Keratinocyte (primary cell): ENCODE measurements at regions not wholly inside any gene's neighbourhood (a gene's known extent, or its start where the extent isn't known, plus 50 kb on each side); places are given as distances from the start of the nearest gene placed in this dataset.

Experiments
- CTCF ChIP-seq, 3 experiments: IDR thresholded peaks in 1 of 3; conservative IDR thresholded peaks in 1 of 3; optimal IDR thresholded peaks in 1 of 3; 2 replicates in 2 of 3; 3 replicates in 1 of 3; pipeline versions ENCODE3 to v1.5.1; 2011; ENCODE audit warnings: low read length in 3 of 3, mild to moderate bottlenecking in 3 of 3, moderate library complexity in 2 of 3, control low read depth in 1 of 3, inconsistent platforms in 1 of 3; ENCODE audit not compliant: insufficient read depth in 2 of 3; ENCODE audit errors: extremely low read depth in 1 of 3
- EZH2 ChIP-seq: IDR thresholded peaks from one replicate; pipeline ENCODE4 v1.6.1; 2012; ENCODE audit warnings: inconsistent platforms, mild to moderate bottlenecking, low read length, moderate library complexity

DNA sequence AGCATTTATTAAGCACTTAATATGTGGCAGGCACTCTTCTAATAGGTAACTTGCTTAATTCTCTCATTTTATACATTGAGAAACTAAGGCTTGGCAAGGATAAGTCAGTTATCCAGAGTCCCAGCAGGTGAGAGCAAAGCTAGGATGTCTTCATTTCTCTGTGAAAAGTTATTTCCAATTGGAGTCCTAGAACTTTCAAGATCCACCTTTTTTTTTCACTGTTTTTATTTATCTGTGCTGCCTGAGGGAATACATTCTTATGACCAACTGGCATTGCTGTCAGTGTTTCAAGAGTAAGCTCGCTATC lies 56.2 kb upstream of the ETAA1 start:
- TF ChIP-seq CTCF (optimal IDR thresholded peaks at IDR 0.05 in 1 of 3, IDR thresholded peaks at IDR 0.05 in 1 of 3, conservative IDR thresholded peaks at IDR 0.05 in 1 of 3; ENCODE audit: extremely low read depth in 1 of 3, insufficient read depth in 2 of 3, low read length in 3 of 3), result no peak
- no peak for TF ChIP-seq EZH2
